ENCODE measurements at regions not wholly inside any gene's neighbourhood (a gene's known extent, or its start where the extent isn't known, plus 50 kb on each side); places are given as distances from the start of the nearest gene placed in this dataset.

DNA sequence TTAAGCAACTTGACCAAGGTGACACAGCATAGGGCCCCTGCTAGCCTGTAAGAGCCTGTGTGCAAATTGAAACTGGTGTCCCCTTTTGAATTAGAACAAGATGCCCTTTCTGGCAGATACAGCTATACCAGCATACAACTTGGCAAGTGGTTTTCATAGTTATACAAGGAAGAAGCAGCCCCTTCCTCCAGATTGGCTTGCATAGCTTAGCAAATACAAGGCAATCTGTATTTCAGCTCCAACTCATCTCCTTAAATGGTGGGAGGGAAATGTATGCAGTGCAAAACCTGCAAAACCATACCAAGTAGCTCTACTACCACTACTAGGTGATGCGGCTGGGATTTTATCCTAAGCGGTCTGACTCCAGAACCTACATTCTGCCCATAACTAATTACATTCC lies 427.1 kb downstream of the HAPSTR1 start:
- TF ChIP-seq, protein P1, sequence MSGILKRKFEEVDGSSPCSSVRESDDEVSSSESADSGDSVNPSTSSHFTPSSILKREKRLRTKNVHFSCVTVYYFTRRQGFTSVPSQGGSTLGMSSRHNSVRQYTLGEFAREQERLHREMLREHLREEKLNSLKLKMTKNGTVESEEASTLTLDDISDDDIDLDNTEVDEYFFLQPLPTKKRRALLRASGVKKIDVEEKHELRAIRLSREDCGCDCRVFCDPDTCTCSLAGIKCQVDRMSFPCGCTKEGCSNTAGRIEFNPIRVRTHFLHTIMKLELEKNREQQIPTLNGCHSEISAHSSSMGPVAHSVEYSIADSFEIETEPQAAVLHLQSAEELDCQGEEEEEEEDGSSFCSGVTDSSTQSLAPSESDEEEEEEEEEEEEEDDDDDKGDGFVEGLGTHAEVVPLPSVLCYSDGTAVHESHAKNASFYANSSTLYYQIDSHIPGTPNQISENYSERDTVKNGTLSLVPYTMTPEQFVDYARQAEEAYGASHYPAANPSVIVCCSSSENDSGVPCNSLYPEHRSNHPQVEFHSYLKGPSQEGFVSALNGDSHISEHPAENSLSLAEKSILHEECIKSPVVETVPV (CRISPR knock-in tag; IDR thresholded peaks at IDR 0.05): no peak
- no peak for TF ChIP-seq ZFP30 (CRISPR knock-in tag; IDR thresholded peaks at IDR 0.05)
- TF ChIP-seq CSDC2 (CRISPR knock-in tag; IDR thresholded peaks at IDR 0.05): no peak
- TF ChIP-seq ESRRG (CRISPR knock-in tag; IDR thresholded peaks at IDR 0.05): no peak
- TF ChIP-seq, protein P2, sequence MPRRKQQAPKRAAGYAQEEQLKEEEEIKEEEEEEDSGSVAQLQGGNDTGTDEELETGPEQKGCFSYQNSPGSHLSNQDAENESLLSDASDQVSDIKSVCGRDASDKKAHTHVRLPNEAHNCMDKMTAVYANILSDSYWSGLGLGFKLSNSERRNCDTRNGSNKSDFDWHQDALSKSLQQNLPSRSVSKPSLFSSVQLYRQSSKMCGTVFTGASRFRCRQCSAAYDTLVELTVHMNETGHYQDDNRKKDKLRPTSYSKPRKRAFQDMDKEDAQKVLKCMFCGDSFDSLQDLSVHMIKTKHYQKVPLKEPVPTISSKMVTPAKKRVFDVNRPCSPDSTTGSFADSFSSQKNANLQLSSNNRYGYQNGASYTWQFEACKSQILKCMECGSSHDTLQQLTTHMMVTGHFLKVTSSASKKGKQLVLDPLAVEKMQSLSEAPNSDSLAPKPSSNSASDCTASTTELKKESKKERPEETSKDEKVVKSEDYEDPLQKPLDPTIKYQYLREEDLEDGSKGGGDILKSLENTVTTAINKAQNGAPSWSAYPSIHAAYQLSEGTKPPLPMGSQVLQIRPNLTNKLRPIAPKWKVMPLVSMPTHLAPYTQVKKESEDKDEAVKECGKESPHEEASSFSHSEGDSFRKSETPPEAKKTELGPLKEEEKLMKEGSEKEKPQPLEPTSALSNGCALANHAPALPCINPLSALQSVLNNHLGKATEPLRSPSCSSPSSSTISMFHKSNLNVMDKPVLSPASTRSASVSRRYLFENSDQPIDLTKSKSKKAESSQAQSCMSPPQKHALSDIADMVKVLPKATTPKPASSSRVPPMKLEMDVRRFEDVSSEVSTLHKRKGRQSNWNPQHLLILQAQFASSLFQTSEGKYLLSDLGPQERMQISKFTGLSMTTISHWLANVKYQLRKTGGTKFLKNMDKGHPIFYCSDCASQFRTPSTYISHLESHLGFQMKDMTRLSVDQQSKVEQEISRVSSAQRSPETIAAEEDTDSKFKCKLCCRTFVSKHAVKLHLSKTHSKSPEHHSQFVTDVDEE (CRISPR knock-in tag; IDR thresholded peaks at IDR 0.05): no peak
- TF ChIP-seq GLIS3 (CRISPR knock-in tag; IDR thresholded peaks at IDR 0.05): no peak
- TF ChIP-seq, protein P3, sequence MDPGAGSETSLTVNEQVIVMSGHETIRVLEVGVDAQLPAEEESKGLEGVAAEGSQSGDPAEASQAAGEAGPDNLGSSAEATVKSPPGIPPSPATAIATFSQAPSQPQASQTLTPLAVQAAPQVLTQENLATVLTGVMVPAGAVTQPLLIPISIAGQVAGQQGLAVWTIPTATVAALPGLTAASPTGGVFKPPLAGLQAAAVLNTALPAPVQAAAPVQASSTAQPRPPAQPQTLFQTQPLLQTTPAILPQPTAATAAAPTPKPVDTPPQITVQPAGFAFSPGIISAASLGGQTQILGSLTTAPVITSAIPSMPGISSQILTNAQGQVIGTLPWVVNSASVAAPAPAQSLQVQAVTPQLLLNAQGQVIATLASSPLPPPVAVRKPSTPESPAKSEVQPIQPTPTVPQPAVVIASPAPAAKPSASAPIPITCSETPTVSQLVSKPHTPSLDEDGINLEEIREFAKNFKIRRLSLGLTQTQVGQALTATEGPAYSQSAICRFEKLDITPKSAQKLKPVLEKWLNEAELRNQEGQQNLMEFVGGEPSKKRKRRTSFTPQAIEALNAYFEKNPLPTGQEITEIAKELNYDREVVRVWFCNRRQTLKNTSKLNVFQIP (CRISPR knock-in tag; IDR thresholded peaks at IDR 0.05; ENCODE audit: borderline replicate concordance, low read depth): no peak
- no peak for TF ChIP-seq ZC3H10 (CRISPR knock-in tag; IDR thresholded peaks at IDR 0.05)
- no peak for TF ChIP-seq PPARA (CRISPR knock-in tag; IDR thresholded peaks at IDR 0.05; ENCODE audit: borderline replicate concordance)
- no peak for TF ChIP-seq RARB (CRISPR knock-in tag; IDR thresholded peaks at IDR 0.05)
- TF ChIP-seq BACH2 (CRISPR knock-in tag; IDR thresholded peaks at IDR 0.05; ENCODE audit: borderline replicate concordance): no peak
- TF ChIP-seq, protein P4, sequence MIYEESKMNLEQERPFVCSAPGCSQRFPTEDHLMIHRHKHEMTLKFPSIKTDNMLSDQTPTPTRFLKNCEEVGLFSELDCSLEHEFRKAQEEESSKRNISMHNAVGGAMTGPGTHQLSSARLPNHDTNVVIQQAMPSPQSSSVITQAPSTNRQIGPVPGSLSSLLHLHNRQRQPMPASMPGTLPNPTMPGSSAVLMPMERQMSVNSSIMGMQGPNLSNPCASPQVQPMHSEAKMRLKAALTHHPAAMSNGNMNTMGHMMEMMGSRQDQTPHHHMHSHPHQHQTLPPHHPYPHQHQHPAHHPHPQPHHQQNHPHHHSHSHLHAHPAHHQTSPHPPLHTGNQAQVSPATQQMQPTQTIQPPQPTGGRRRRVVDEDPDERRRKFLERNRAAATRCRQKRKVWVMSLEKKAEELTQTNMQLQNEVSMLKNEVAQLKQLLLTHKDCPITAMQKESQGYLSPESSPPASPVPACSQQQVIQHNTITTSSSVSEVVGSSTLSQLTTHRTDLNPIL (CRISPR knock-in tag; IDR thresholded peaks at IDR 0.05; ENCODE audit: low read depth): no peak
- TF ChIP-seq, protein P5, sequence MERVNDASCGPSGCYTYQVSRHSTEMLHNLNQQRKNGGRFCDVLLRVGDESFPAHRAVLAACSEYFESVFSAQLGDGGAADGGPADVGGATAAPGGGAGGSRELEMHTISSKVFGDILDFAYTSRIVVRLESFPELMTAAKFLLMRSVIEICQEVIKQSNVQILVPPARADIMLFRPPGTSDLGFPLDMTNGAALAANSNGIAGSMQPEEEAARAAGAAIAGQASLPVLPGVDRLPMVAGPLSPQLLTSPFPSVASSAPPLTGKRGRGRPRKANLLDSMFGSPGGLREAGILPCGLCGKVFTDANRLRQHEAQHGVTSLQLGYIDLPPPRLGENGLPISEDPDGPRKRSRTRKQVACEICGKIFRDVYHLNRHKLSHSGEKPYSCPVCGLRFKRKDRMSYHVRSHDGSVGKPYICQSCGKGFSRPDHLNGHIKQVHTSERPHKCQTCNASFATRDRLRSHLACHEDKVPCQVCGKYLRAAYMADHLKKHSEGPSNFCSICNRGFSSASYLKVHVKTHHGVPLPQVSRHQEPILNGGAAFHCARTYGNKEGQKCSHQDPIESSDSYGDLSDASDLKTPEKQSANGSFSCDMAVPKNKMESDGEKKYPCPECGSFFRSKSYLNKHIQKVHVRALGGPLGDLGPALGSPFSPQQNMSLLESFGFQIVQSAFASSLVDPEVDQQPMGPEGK (CRISPR knock-in tag; IDR thresholded peaks at IDR 0.05; ENCODE audit: borderline replicate concordance): no peak
- no peak for TF ChIP-seq ZNF565 (CRISPR knock-in tag; conservative IDR thresholded peaks at IDR 0.05; ENCODE audit: low read depth)
- no peak for TF ChIP-seq ISL1 (CRISPR knock-in tag; IDR thresholded peaks at IDR 0.05)
- TF ChIP-seq TOX (CRISPR knock-in tag; IDR thresholded peaks at IDR 0.05; ENCODE audit: borderline replicate concordance): no peak
- TF ChIP-seq SNAI2 (CRISPR knock-in tag; IDR thresholded peaks at IDR 0.05): no peak
- TF ChIP-seq ZNF8 (CRISPR knock-in tag; IDR thresholded peaks at IDR 0.05): no peak
- TF ChIP-seq ZFP3 (CRISPR knock-in tag; IDR thresholded peaks at IDR 0.05): no peak
- ATAC-seq: no peak

DNA sequence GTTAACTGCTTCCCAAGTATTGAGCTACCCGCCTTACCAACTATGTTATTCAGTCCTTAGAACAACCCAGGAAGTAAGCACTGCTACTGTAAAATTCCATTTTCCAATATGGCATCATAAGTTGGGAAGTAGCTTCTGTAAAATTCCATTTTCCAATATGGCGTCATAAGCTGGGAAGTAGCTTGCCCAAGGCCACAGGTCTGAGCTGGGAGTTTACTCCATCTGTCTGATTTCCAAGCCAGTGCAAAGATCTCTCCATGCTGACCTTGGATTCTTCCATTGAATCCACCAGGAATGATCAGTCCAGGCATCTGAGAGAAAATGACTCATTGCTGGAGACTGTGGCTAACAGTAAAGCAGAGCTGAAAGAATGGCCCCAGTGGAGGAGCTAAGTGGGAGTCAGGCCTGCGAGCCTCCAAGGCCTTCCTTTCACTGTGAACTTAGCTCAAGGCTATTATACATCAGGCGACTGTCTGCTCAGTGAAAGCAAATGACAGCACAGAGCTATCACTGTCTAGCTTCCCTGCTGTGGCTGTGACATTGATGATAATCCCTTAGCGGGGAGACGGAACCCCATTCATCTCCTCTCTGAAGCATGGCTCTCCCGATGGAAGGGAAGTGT lies 430.4 kb downstream of the HAPSTR1 start:
- no peak for ATAC-seq
- TF ChIP-seq TCF4 (CRISPR knock-in tag; IDR thresholded peaks at IDR 0.05; ENCODE audit: borderline replicate concordance) (no peak), ZNF70 (CRISPR knock-in tag; IDR thresholded peaks at IDR 0.05) (no peak), ZNF8 (CRISPR knock-in tag; IDR thresholded peaks at IDR 0.05) (no peak), ESRRG (CRISPR knock-in tag; IDR thresholded peaks at IDR 0.05) (no peak), ZC3H10 (CRISPR knock-in tag; IDR thresholded peaks at IDR 0.05) (no peak), TOX (CRISPR knock-in tag; IDR thresholded peaks at IDR 0.05; ENCODE audit: borderline replicate concordance) (no peak), ISL1 (CRISPR knock-in tag; IDR thresholded peaks at IDR 0.05) (no peak), OSR1 (CRISPR knock-in tag; IDR thresholded peaks at IDR 0.05) (no peak), ZFP3 (CRISPR knock-in tag; IDR thresholded peaks at IDR 0.05) (no peak), ZNF565 (CRISPR knock-in tag; conservative IDR thresholded peaks at IDR 0.05; ENCODE audit: low read depth) (no peak), PPARA (CRISPR knock-in tag; IDR thresholded peaks at IDR 0.05; ENCODE audit: borderline replicate concordance) (no peak)
- TF ChIP-seq, protein P5 (CRISPR knock-in tag; IDR thresholded peaks at IDR 0.05; ENCODE audit: borderline replicate concordance): no peak
- TF ChIP-seq, protein P4 (CRISPR knock-in tag; IDR thresholded peaks at IDR 0.05; ENCODE audit: low read depth): no peak
- TF ChIP-seq, protein P2 (CRISPR knock-in tag; IDR thresholded peaks at IDR 0.05): no peak

Measured in SK-N-SH treated with all-trans-retinoic acid at 6 μM for 48 hours (cell line).